ENCODE measurements at regions not wholly inside any gene's neighbourhood (a gene's known extent, or its start where the extent isn't known, plus 50 kb on each side); places are given as distances from the start of the nearest gene placed in this dataset.
A peak's percentile ranks its signal among the peaks of the same experiment; 100 is the strongest.

GRCh38 chr3:76943058-76943457 is 96.8 kb upstream of the ROBO2 start:
- no peak for FAIRE-seq
- no peak overlapping the region for H3K4me3 ChIP-seq (ENCODE audit: low read length in 3 of 3)
- no peak overlapping the region for H3K27ac ChIP-seq (ENCODE audit: low read depth in 2 of 2, low read length in 2 of 2)
- no peaks in the 10 kb centered on the region for H3K27me3 ChIP-seq (ENCODE audit: control insufficient read depth, insufficient read depth, low read length)
- H3K4me1 ChIP-seq (ENCODE audit: control insufficient read depth in 2 of 3, insufficient read depth in 2 of 3, low read depth in 1 of 3, low read length in 3 of 3) = peaks cover 0 to 4% (median 0%) of the 10 kb centered on the region in 3 donors
- no peak for TF ChIP-seq CTCF (IDR thresholded peaks at IDR 0.05; ENCODE audit: borderline replicate concordance, extremely low read depth, insufficient read depth)
- H3K36me3 ChIP-seq (ENCODE audit: control insufficient read depth in 2 of 3, insufficient read depth in 3 of 3, low read length in 3 of 3) = no peaks in the 10 kb centered on the region
- intact Hi-C loops (cut with DNase I) = no loop called here
- H3K9me3 ChIP-seq (ENCODE audit: control insufficient read depth in 2 of 3, insufficient read depth in 1 of 3, low read length in 3 of 3) = no peaks in the 10 kb centered on the region
- no peak overlapping the region for H3K9ac ChIP-seq (ENCODE audit: low read length in 3 of 3)
- no peak for DNase-seq

- H3K27me3 ChIP-seq (ENCODE audit: control insufficient read depth, insufficient read depth, low read length) = no peaks in the 10 kb centered on the region
- intact Hi-C loops (cut with DNase I) = no loop called here
- peaks cover 0 to 4% (median 0%) of the 10 kb centered on the region in 3 donors for H3K4me1 ChIP-seq (ENCODE audit: control insufficient read depth in 2 of 3, insufficient read depth in 2 of 3, low read depth in 1 of 3, low read length in 3 of 3)
- FAIRE-seq (no peak), DNase-seq (peak in 1 of 5 donors; percentile 18)
- no peak for TF ChIP-seq CTCF (IDR thresholded peaks at IDR 0.05; ENCODE audit: borderline replicate concordance, extremely low read depth, insufficient read depth)
- H3K9me3 ChIP-seq (ENCODE audit: control insufficient read depth in 2 of 3, insufficient read depth in 1 of 3, low read length in 3 of 3) = no peaks in the 10 kb centered on the region
- H3K36me3 ChIP-seq (ENCODE audit: control insufficient read depth in 2 of 3, insufficient read depth in 3 of 3, low read length in 3 of 3) = no peaks in the 10 kb centered on the region
- no peak overlapping the region for H3K4me3 ChIP-seq (ENCODE audit: low read length in 3 of 3)
- no peak overlapping the region for H3K27ac ChIP-seq (ENCODE audit: low read depth in 2 of 2, low read length in 2 of 2)
- no peak overlapping the region for H3K9ac ChIP-seq (ENCODE audit: low read length in 3 of 3)
Observed at GRCh38 chr3:76943671-76944070, 96.2 kb upstream of the ROBO2 start.

GRCh38 chr3:76949033-76949432 is 90.9 kb upstream of the ROBO2 start:
- no peak for FAIRE-seq
- no peak overlapping the region for H3K9ac ChIP-seq (ENCODE audit: low read length in 3 of 3)
- no peaks in the 10 kb centered on the region for H3K27me3 ChIP-seq (ENCODE audit: control insufficient read depth, insufficient read depth, low read length)
- intact Hi-C loops (cut with DNase I) = no loop called here
- H3K36me3 ChIP-seq (ENCODE audit: control insufficient read depth in 2 of 3, insufficient read depth in 3 of 3, low read length in 3 of 3) = no peaks in the 10 kb centered on the region
- H3K27ac ChIP-seq (ENCODE audit: low read depth in 2 of 2, low read length in 2 of 2) = no peak overlapping the region
- H3K9me3 ChIP-seq (ENCODE audit: control insufficient read depth in 2 of 3, insufficient read depth in 1 of 3, low read length in 3 of 3) = no peaks in the 10 kb centered on the region
- TF ChIP-seq CTCF (IDR thresholded peaks at IDR 0.05; ENCODE audit: borderline replicate concordance, extremely low read depth, insufficient read depth) = no peak
- H3K4me1 ChIP-seq (ENCODE audit: control insufficient read depth in 2 of 3, insufficient read depth in 2 of 3, low read depth in 1 of 3, low read length in 3 of 3) = no peaks in the 10 kb centered on the region
- DNase-seq = no peak
- no peak overlapping the region for H3K4me3 ChIP-seq (ENCODE audit: low read length in 3 of 3)

- no peak for FAIRE-seq
- intact Hi-C loops (cut with DNase I) = no loop called here
- Histone ChIP-seq H3K27me3 (ENCODE audit: control insufficient read depth, insufficient read depth, low read length) (no peaks in the 10 kb centered on the region), H3K9me3 (ENCODE audit: control insufficient read depth in 2 of 3, insufficient read depth in 1 of 3, low read length in 3 of 3) (no peaks in the 10 kb centered on the region), H3K36me3 (ENCODE audit: control insufficient read depth in 2 of 3, insufficient read depth in 3 of 3, low read length in 3 of 3) (no peaks in the 10 kb centered on the region), H3K9ac (ENCODE audit: low read length in 3 of 3) (no peak overlapping the region), H3K27ac (ENCODE audit: low read depth in 2 of 2, low read length in 2 of 2) (no peak overlapping the region), H3K4me3 (ENCODE audit: low read length in 3 of 3) (no peak overlapping the region), H3K4me1 (ENCODE audit: control insufficient read depth in 2 of 3, insufficient read depth in 2 of 3, low read depth in 1 of 3, low read length in 3 of 3) (no peaks in the 10 kb centered on the region)
- no peak for TF ChIP-seq CTCF (IDR thresholded peaks at IDR 0.05; ENCODE audit: borderline replicate concordance, extremely low read depth, insufficient read depth)
- DNase-seq = peak in 1 of 5 donors; percentile 9
Observed at GRCh38 chr3:76949462-76949861, 90.4 kb upstream of the ROBO2 start.
